ENCODE measurements at regions not wholly inside any gene's neighbourhood (a gene's known extent, or its start where the extent isn't known, plus 50 kb on each side); places are given as distances from the start of the nearest gene placed in this dataset.

DNA sequence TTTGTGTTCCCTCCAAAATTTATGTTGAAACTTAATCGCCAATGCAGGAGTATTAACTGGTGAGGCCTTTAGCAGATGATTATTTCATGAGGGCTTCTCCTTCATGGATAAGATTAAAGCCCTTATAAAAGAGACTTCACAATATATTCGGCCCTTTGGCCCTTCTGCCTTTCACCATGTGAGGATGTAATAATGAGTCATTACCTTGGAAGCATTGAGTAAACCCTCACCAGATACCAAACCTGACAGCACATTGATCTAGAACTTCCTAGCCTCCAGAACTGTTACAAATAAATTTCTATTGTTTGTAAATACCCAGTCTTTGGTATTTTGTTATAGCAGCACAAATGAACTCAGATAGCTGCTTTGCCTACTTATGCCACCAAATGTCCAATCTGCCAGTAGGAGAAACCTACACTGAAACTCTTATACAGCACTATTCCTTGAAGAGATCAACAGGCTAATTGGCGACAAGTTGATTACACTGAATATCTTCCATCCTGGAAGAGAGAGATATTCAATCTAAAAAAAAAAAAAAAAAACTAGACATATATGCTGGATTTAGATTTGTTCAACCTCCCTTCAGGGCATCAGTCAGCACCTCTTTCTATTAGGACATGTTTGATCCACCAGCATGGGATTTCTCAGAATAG, 125.9 kb upstream of the COL5A2 start:
- Histone ChIP-seq H2AFZ (ENCODE audit: low read length) (no peak overlapping the region), H3K27ac (ENCODE audit: low read depth, low read length) (no peak overlapping the region), H3K9me3 (ENCODE audit: low read depth, low read length) (no peaks in the 10 kb centered on the region), H3K4me1 (ENCODE audit: insufficient read depth, low read length) (no peaks in the 10 kb centered on the region), H3K27me3 (ENCODE audit: insufficient read depth, low read length) (no peaks in the 10 kb centered on the region), H3K79me2 (ENCODE audit: insufficient read depth, low read length) (no peaks in the 10 kb centered on the region), H3K4me3 (ENCODE audit: insufficient read depth, low read length) (no peak overlapping the region), H4K20me1 (ENCODE audit: insufficient read depth, low read length) (no peaks in the 10 kb centered on the region), H3K36me3 (ENCODE audit: insufficient read depth, low read length) (no peaks in the 10 kb centered on the region), H3K4me2 (ENCODE audit: insufficient read depth, low read length) (no peak overlapping the region)
- TF ChIP-seq, protein P1, sequence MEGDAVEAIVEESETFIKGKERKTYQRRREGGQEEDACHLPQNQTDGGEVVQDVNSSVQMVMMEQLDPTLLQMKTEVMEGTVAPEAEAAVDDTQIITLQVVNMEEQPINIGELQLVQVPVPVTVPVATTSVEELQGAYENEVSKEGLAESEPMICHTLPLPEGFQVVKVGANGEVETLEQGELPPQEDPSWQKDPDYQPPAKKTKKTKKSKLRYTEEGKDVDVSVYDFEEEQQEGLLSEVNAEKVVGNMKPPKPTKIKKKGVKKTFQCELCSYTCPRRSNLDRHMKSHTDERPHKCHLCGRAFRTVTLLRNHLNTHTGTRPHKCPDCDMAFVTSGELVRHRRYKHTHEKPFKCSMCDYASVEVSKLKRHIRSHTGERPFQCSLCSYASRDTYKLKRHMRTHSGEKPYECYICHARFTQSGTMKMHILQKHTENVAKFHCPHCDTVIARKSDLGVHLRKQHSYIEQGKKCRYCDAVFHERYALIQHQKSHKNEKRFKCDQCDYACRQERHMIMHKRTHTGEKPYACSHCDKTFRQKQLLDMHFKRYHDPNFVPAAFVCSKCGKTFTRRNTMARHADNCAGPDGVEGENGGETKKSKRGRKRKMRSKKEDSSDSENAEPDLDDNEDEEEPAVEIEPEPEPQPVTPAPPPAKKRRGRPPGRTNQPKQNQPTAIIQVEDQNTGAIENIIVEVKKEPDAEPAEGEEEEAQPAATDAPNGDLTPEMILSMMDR (IDR thresholded peaks at IDR 0.05; ENCODE audit: extremely low read depth, low read depth, low read length) = no peak
- no peak for DNase-seq (ENCODE audit: insufficient read length, low spot score, missing footprints)

GRCh38 chr2:189306525-189306924, 127.0 kb upstream of the COL5A2 start:
- DNase-seq (ENCODE audit: insufficient read length, low spot score, missing footprints) = no peak
- H3K79me2 ChIP-seq (ENCODE audit: insufficient read depth, low read length) = no peaks in the 10 kb centered on the region
- no peak overlapping the region for H2AFZ ChIP-seq (ENCODE audit: low read length)
- no peak overlapping the region for H3K4me2 ChIP-seq (ENCODE audit: insufficient read depth, low read length)
- no peaks in the 10 kb centered on the region for H3K36me3 ChIP-seq (ENCODE audit: insufficient read depth, low read length)
- no peaks in the 10 kb centered on the region for H3K9me3 ChIP-seq (ENCODE audit: low read depth, low read length)
- H4K20me1 ChIP-seq (ENCODE audit: insufficient read depth, low read length) = no peaks in the 10 kb centered on the region
- no peak overlapping the region for H3K4me3 ChIP-seq (ENCODE audit: insufficient read depth, low read length)
- H3K4me1 ChIP-seq (ENCODE audit: insufficient read depth, low read length) = no peaks in the 10 kb centered on the region
- no peaks in the 10 kb centered on the region for H3K27me3 ChIP-seq (ENCODE audit: insufficient read depth, low read length)
- TF ChIP-seq, protein P1 (IDR thresholded peaks at IDR 0.05; ENCODE audit: extremely low read depth, low read depth, low read length) = no peak
- no peak overlapping the region for H3K27ac ChIP-seq (ENCODE audit: low read depth, low read length)

- no peak overlapping the region for H3K4me3 ChIP-seq (ENCODE audit: insufficient read depth, low read length)
These were observed 128.7 kb upstream of the COL5A2 start for GRCh38 chr2:189308056-189308790.

DNA sequence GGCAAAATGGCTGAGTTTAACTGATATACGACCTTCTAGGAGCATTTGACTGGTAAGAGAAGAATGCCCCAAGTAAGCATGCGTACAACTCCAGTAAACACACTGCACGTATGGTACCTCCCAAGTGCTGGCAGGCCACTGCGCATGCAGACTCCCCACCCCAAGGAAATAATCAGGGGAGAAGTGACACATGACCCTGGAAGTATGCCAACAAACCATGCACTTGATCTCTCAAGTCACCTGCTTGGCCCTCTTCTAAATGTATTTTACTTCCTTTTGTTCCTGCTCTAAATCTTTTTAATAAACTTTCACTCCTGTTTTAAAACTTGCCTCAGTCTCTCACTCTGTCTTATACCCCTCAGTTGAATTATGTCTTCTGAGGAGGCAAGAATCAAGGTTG, 129.8 kb upstream of the COL5A2 start:
- Histone ChIP-seq H3K27me3 (ENCODE audit: insufficient read depth, low read length) (no peaks in the 10 kb centered on the region), H3K4me1 (ENCODE audit: insufficient read depth, low read length) (no peaks in the 10 kb centered on the region), H3K9me3 (ENCODE audit: low read depth, low read length) (no peaks in the 10 kb centered on the region), H3K4me2 (ENCODE audit: insufficient read depth, low read length) (no peak overlapping the region), H2AFZ (ENCODE audit: low read length) (no peak overlapping the region), H4K20me1 (ENCODE audit: insufficient read depth, low read length) (no peaks in the 10 kb centered on the region), H3K36me3 (ENCODE audit: insufficient read depth, low read length) (no peaks in the 10 kb centered on the region), H3K79me2 (ENCODE audit: insufficient read depth, low read length) (no peaks in the 10 kb centered on the region), H3K27ac (ENCODE audit: low read depth, low read length) (no peak overlapping the region), H3K4me3 (ENCODE audit: insufficient read depth, low read length) (no peak overlapping the region)
- no peak for DNase-seq (ENCODE audit: insufficient read length, low spot score, missing footprints)
- TF ChIP-seq, protein P1 (IDR thresholded peaks at IDR 0.05; ENCODE audit: extremely low read depth, low read depth, low read length) = no peak

More at GRCh38 chr2:189308056-189308790, 128.7 kb upstream of the COL5A2 start:
- no peaks in the 10 kb centered on the region for H4K20me1 ChIP-seq (ENCODE audit: insufficient read depth, low read length)
- H2AFZ ChIP-seq (ENCODE audit: low read length) = no peak overlapping the region
- H3K36me3 ChIP-seq (ENCODE audit: insufficient read depth, low read length) = no peaks in the 10 kb centered on the region
- H3K27ac ChIP-seq (ENCODE audit: low read depth, low read length) = no peak overlapping the region
- no peaks in the 10 kb centered on the region for H3K27me3 ChIP-seq (ENCODE audit: insufficient read depth, low read length)
- H3K9me3 ChIP-seq (ENCODE audit: low read depth, low read length) = no peaks in the 10 kb centered on the region
- DNase-seq (ENCODE audit: insufficient read length, low spot score, missing footprints) = no peak
- H3K4me2 ChIP-seq (ENCODE audit: insufficient read depth, low read length) = no peak overlapping the region
- no peaks in the 10 kb centered on the region for H3K4me1 ChIP-seq (ENCODE audit: insufficient read depth, low read length)
- TF ChIP-seq, protein P1 (IDR thresholded peaks at IDR 0.05; ENCODE audit: extremely low read depth, low read depth, low read length) = no peak
- no peaks in the 10 kb centered on the region for H3K79me2 ChIP-seq (ENCODE audit: insufficient read depth, low read length)
